B cell (primary cell): ENCODE measurements at regions not wholly inside any gene's neighbourhood (a gene's known extent, or its start where the extent isn't known, plus 50 kb on each side); places are given as distances from the start of the nearest gene placed in this dataset.

Experiments
- CTCF ChIP-seq: fragments of 200-600 bp; IDR thresholded peaks from one replicate; pipeline ENCODE4 v1.8.0; 2022; ENCODE audit warnings: antibody characterized with exemption, mild to moderate bottlenecking
- EZH2 ChIP-seq: IDR thresholded peaks from 2 replicates; pipeline ENCODE4 v1.6.1; 2012; ENCODE audit warnings: borderline replicate concordance, low read depth, mild to moderate bottlenecking, moderate library complexity, low read length; ENCODE audit not compliant: insufficient read depth, poor library complexity, severe bottlenecking

- no peak for TF ChIP-seq CTCF
- no peak for TF ChIP-seq EZH2
Observed at GRCh38 chr11:57917632-57918031, 106.0 kb upstream of the OR9Q1 start.
